Transverse colon (tissue), 4 donors: ENCODE measurements at regions not wholly inside any gene's neighbourhood (a gene's known extent, or its start where the extent isn't known, plus 50 kb on each side); places are given as distances from the start of the nearest gene placed in this dataset.
"Not testable (repeated sequence)": the region's sequence is repeated elsewhere in the genome, so short reads cannot be mapped to it uniquely, and the experiment has no call there.

Experiments
- DNase-seq: peaks from one replicate; pipeline ENCODE4 v3.0.0-alpha.2; 2019
- H3K27ac ChIP-seq, 4 donors: fragments of 200-600 bp; sonication (generic); 2 replicates each; pipeline ENCODE4 v1.5.1; 2016 to 2018; ENCODE audit warnings: inconsistent platforms in 4 of 4
- H3K27me3 ChIP-seq: fragments of 200-600 bp; sonication (generic); 2 replicates; pipeline ENCODE4 v1.5.1; 2017; ENCODE audit warnings: inconsistent platforms
- H3K36me3 ChIP-seq, 4 donors: fragments of 200-600 bp; sonication (generic); 2 replicates each; pipeline ENCODE4 v1.5.1; 2017 to 2019; ENCODE audit warnings: inconsistent platforms in 4 of 4
- H3K4me1 ChIP-seq, 4 donors: fragments of 200-600 bp; sonication (generic); 2 replicates each; pipeline ENCODE4 v1.5.1; 2017 to 2020; ENCODE audit warnings: inconsistent platforms in 4 of 4
- H3K4me3 ChIP-seq, 4 donors: fragments of 200-600 bp; sonication (generic); 1 replicate in 1 of 4; 2 replicates in 3 of 4; pipeline versions ENCODE4 v1.5.1 to v1.6.1; 2017 to 2019; ENCODE audit warnings: inconsistent platforms in 4 of 4
- H3K9me3 ChIP-seq, 2 donors: fragments of 200-600 bp; sonication (generic); 2 replicates each; pipeline ENCODE4 v1.5.1; 2017 to 2019; ENCODE audit warnings: inconsistent platforms in 2 of 2
- CTCF ChIP-seq, 5 experiments: fragments of 200-600 bp in 3 of 5; fragments of 450-650 bp in 2 of 5; sonication (generic) in 3 of 5; IDR thresholded peaks; 1 replicate in 2 of 5; 2 replicates in 3 of 5; pipeline ENCODE4 v1.5.1; 2016 to 2017; ENCODE audit warnings: antibody characterized with exemption in 5 of 5, inconsistent platforms in 3 of 5, mild to moderate bottlenecking in 2 of 5, moderate library complexity in 1 of 5
- EP300 ChIP-seq: sonication (generic); formaldehyde crosslinking; IDR thresholded peaks from one replicate; pipeline ENCODE4 v1.6.1; 2017; ENCODE audit warnings: antibody characterized with exemption, low read depth
- POLR2A ChIP-seq: fragments of 450-650 bp; IDR thresholded peaks from one replicate; pipeline ENCODE4 v1.6.1; 2016; ENCODE audit warnings: antibody characterized with exemption, mild to moderate bottlenecking, moderate library complexity
- POLR2AphosphoS5 ChIP-seq, 3 donors: sonication (generic); formaldehyde crosslinking; IDR thresholded peaks; one replicate each; pipeline ENCODE4 v1.6.1; 2016; ENCODE audit warnings: antibody characterized with exemption in 3 of 3
- WGBS, 2 donors: methylation state at CpG; one replicate each; pipeline ENCODE4 v1.1.5; 2018; ENCODE audit warnings: low coverage in 1 of 2; 5-methylcytosine and 5-hydroxymethylcytosine counted together
- in situ Hi-C, 4 donors: fragments of 200-750 bp; cut with MboI; loops; one replicate each; pipeline versions ENCODE4 v1.15.0 to v1.15.1; 2017; ENCODE audit warnings: low sequenced_read_pairs in 3 of 4, low pct_ligation_motif_present in 1 of 4, low pct_unique_long_range_greater_than_20kb in 1 of 4
- intact Hi-C: fragments of 100-400 bp; cut with DNase I; formaldehyde crosslinking; loops from one replicate; pipeline ENCODE4 v1.15.1; 2023; ENCODE audit warnings: low total_unique reads

- TF ChIP-seq POLR2A (no peak), CTCF (IDR thresholded peaks at IDR 0.05) (no peak)
- intact Hi-C loops: no loop called here
- H3K4me3 ChIP-seq: no peak overlapping the region
- H3K36me3 ChIP-seq: no peaks in the 10 kb centered on the region
- H3K4me1 ChIP-seq: no peaks in the 10 kb centered on the region
- no peaks in the 10 kb centered on the region for H3K27me3 ChIP-seq
- no peaks in the 10 kb centered on the region for H3K9me3 ChIP-seq
- no peak overlapping the region for H3K27ac ChIP-seq
- in situ Hi-C loops: no loop called here
- no peak for DNase-seq
- 25 to 54% methylated on average over 1 of the region's 1 CpG for WGBS, 2 donors
These were observed 403.3 kb downstream of the SUCLG1 start for GRCh38 chr2:84055816-84056215.

GRCh38 chr2:84054577-84054976 is 404.5 kb downstream of the SUCLG1 start:
- H3K4me1 ChIP-seq: not testable (repeated sequence)

GRCh38 chr2:84052913-84053312 is 406.2 kb downstream of the SUCLG1 start:
- H3K4me1 ChIP-seq: no peaks in the 10 kb centered on the region
- H3K36me3 ChIP-seq: no peaks in the 10 kb centered on the region
- in situ Hi-C loops: no loop called here
- no peaks in the 10 kb centered on the region for H3K9me3 ChIP-seq
- DNase-seq: no peak
- no peak overlapping the region for H3K4me3 ChIP-seq
- intact Hi-C loops: no loop called here
- WGBS, 2 donors: 83 to 88% methylated on average over 1 to 2 of the region's 2 CpGs
- no peaks in the 10 kb centered on the region for H3K27me3 ChIP-seq
- no peak overlapping the region for H3K27ac ChIP-seq
- TF ChIP-seq CTCF (IDR thresholded peaks at IDR 0.05) (no peak), POLR2A (no peak), POLR2AphosphoS5 (IDR thresholded peaks at IDR 0.05) (no peak), EP300 (no peak)

More at GRCh38 chr2:84054577-84054976, 404.5 kb downstream of the SUCLG1 start:
- H3K4me3 ChIP-seq, H3K9me3 ChIP-seq, intact Hi-C loops, H3K27ac ChIP-seq, DNase-seq, H3K27me3 ChIP-seq, in situ Hi-C loops, H3K36me3 ChIP-seq: not testable (repeated sequence)
- WGBS, 2 donors: 75 to 86% methylated on average over 1 of the region's 1 CpG

- DNase-seq: no peak
- H3K36me3 ChIP-seq: no peaks in the 10 kb centered on the region
- 74 to 95% methylated on average over 2 of the region's 2 CpGs for WGBS, 2 donors
- H3K27ac ChIP-seq: no peak overlapping the region
- H3K4me3 ChIP-seq: no peak overlapping the region
- H3K9me3 ChIP-seq: no peaks in the 10 kb centered on the region
- TF ChIP-seq CTCF (IDR thresholded peaks at IDR 0.05): no peak
- TF ChIP-seq EP300: no peak
- no peak for TF ChIP-seq POLR2AphosphoS5 (IDR thresholded peaks at IDR 0.05)
- TF ChIP-seq POLR2A: no peak
- in situ Hi-C loops (no loop called here), intact Hi-C loops (no loop called here)
- H3K4me1 ChIP-seq: no peaks in the 10 kb centered on the region
- H3K27me3 ChIP-seq: no peaks in the 10 kb centered on the region
These were observed 407.0 kb downstream of the SUCLG1 start for GRCh38 chr2:84052043-84052442.

GRCh38 chr2:84048964-84049363 is 410.1 kb downstream of the SUCLG1 start:
- DNase-seq: no peak
- TF ChIP-seq POLR2AphosphoS5 (IDR thresholded peaks at IDR 0.05): no peak
- no peak for TF ChIP-seq CTCF (IDR thresholded peaks at IDR 0.05)
- no peak for TF ChIP-seq POLR2A
- no peak for TF ChIP-seq EP300
- no peaks in the 10 kb centered on the region for H3K4me1 ChIP-seq
- intact Hi-C loops (no loop called here), in situ Hi-C loops (no loop called here)
- H3K9me3 ChIP-seq: no peaks in the 10 kb centered on the region
- 75 to 87% methylated on average over 4 of the region's 4 CpGs for whole genome bisulfite sequencing, 2 donors
- H3K27ac ChIP-seq: no peak overlapping the region
- H3K4me3 ChIP-seq: no peak overlapping the region
- no peaks in the 10 kb centered on the region for H3K27me3 ChIP-seq
- no peaks in the 10 kb centered on the region for H3K36me3 ChIP-seq
